ENCODE measurements at regions not wholly inside any gene's neighbourhood (a gene's known extent, or its start where the extent isn't known, plus 50 kb on each side); places are given as distances from the start of the nearest gene placed in this dataset.

GRCh38 chr14:96653597-96653996 lies 143.6 kb upstream of the VRK1 start:
- TF ChIP-seq POLR2A (IDR thresholded peaks at IDR 0.05) (no peak), POLR2AphosphoS5 (IDR thresholded peaks at IDR 0.05) (no peak)

All from upper lobe of left lung (tissue), 4 donors.